ENCODE measurements at regions not wholly inside any gene's neighbourhood (a gene's known extent, or its start where the extent isn't known, plus 50 kb on each side); places are given as distances from the start of the nearest gene placed in this dataset.

GRCh38 chr17:57195785-57196460 lies 60.4 kb upstream of the MSI2 start:
- Mint-ChIP-seq H3K27ac (no peak overlapping the region), H3K27me3 (ENCODE audit: low read depth, poor library complexity) (peaks cover 7% of the 10 kb centered on the region), H3K9me3 (peaks cover 9% of the 10 kb centered on the region), H3K4me1 (peaks cover 13% of the 10 kb centered on the region), H3K4me3 (no peak overlapping the region), H3K36me3 (ENCODE audit: low read depth) (no peaks in the 10 kb centered on the region)
- TF ChIP-seq CTCF (IDR thresholded peaks at IDR 0.05), result no peak
- no peak for DNase-seq

DNA sequence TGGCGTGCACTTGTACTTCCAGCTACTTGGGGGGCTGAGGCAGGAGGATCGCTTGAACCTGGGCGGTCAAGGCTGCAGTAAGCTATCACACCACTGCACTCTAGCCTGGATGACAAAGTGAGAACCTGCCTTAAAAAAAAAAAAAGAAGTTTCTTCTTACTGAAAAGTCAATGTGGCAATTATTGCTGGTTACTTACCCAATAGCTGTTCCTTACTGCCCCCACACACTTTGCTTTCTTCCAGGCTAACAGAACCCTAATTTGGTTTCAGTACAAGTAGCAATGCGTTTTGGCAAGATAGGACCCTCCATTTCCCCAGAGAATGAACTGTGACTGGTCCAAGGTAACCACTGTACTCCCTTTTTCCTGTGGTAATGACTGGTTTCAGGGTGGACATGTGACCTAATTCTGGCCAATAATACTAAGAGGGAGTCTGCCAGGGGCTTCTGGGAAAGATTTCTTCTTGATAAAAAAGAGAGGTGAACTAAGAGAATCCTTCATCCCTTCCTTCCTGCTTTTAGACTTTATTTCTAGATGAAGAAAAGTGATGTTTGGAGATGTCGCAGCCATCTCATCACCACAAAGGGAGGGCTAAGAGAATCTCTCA lies 58.8 kb upstream of the MSI2 start:
- Mint-ChIP-seq H3K27ac (no peak overlapping the region), H3K4me1 (peaks cover 13% of the 10 kb centered on the region), H3K27me3 (ENCODE audit: low read depth, poor library complexity) (peaks cover under 1% of the 10 kb centered on the region), H3K9me3 (peaks cover 9% of the 10 kb centered on the region), H3K36me3 (ENCODE audit: low read depth) (no peaks in the 10 kb centered on the region), H3K4me3 (no peak overlapping the region)
- DNase-seq, result no peak
- TF ChIP-seq CTCF (IDR thresholded peaks at IDR 0.05), result no peak

- no peak for TF ChIP-seq CTCF (IDR thresholded peaks at IDR 0.05)
- Mint-ChIP-seq H3K27me3 (ENCODE audit: low read depth, poor library complexity) (peaks cover 3% of the 10 kb centered on the region), H3K36me3 (ENCODE audit: low read depth) (no peaks in the 10 kb centered on the region), H3K4me1 (peaks cover 13% of the 10 kb centered on the region), H3K27ac (no peak overlapping the region), H3K4me3 (no peak overlapping the region), H3K9me3 (peaks cover 8% of the 10 kb centered on the region)
- no peak for DNase-seq
Measured at GRCh38 chr17:57201481-57201880, 54.8 kb upstream of the MSI2 start.

DNA sequence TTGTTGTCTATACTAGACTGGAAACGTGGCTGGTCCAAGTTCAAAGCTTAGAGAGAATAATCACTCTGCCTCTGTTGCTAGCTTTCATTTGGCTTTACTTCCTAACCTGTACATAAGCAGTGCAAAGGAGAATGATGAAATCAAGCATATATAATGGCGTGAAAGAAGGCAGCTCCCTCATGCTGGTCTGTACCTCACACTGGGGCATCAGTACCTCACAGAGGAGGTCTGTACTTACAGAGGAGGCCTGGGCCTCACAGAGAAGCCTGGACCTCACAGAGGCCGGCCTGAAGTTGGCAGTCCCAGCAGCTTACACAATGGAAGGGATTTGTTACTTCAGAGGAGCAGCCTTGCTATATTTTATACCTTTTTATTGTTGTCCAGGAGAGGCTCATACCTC lies 53.3 kb upstream of the MSI2 start:
- H3K27ac Mint-ChIP-seq, result no peak overlapping the region
- DNase-seq, result no peak
- H3K4me3 Mint-ChIP-seq, result no peak overlapping the region
- no peaks in the 10 kb centered on the region for H3K36me3 Mint-ChIP-seq (ENCODE audit: low read depth)
- no peak for TF ChIP-seq CTCF (IDR thresholded peaks at IDR 0.05)
- peaks cover 3% of the 10 kb centered on the region for H3K27me3 Mint-ChIP-seq (ENCODE audit: low read depth, poor library complexity)
- H3K4me1 Mint-ChIP-seq, result peaks cover 10% of the 10 kb centered on the region
- peaks cover 24% of the 10 kb centered on the region for H3K9me3 Mint-ChIP-seq
